ENCODE measurements at regions not wholly inside any gene's neighbourhood (a gene's known extent, or its start where the extent isn't known, plus 50 kb on each side); places are given as distances from the start of the nearest gene placed in this dataset.

DNA sequence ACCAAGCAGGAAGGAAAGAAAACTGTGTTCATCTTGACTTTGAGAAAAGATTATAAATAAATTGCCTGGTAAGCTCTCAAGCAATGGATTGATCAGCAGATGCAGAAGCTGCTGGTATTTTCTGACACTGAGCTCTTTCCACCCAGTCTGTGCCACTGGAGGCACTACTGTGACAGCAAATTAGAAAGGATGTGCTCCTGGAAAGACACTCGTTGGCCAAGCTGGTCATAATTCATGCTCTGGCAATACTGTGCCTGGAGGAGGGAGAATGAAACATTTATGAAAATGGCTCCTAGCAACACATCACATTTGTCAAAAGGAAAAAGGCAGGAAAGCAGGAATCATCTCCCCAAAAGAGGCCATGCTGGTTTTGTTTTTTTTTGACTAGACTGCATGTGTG, 84.2 kb downstream of the CAVIN4 start:
- DNase-seq (ENCODE audit: low read depth, low spot score), result no peak
- POLR2A ChIA-PET, result interaction anchor here (0.5 kb wide), 1 partner anchor 146 kb away, joined by 3 read pairs; no protein-coding TSS in a partner anchor
- CTCF ChIA-PET, result no interaction called here

DNA sequence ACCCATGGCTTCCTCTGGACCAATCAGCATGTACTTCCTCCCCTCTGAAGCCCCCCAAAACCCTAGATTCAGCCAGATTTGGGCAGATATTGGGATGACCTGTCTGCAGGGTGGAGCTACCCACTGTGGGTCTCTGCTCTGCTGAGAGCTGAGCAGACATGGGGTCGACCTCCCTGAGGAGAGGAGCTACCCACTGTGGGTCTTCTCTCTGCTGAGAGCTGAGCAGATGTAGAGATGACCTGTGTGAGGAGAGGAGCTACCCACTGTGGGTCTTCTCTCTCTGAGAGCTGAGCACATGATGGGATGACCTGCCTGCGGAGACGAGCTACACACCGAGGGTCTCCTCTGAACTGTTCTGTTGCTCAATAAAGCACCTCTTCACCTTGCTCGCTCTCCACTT, 89.6 kb downstream of the CAVIN4 start:
- POLR2A ChIA-PET, result no interaction called here
- no peak overlapping the region for H3K4me3 ChIP-seq (ENCODE audit: low read depth, low read length)
- CTCF ChIA-PET, result no interaction called here
- DNase-seq (ENCODE audit: low read depth, low spot score), result no peak
- TF ChIP-seq, protein P1, sequence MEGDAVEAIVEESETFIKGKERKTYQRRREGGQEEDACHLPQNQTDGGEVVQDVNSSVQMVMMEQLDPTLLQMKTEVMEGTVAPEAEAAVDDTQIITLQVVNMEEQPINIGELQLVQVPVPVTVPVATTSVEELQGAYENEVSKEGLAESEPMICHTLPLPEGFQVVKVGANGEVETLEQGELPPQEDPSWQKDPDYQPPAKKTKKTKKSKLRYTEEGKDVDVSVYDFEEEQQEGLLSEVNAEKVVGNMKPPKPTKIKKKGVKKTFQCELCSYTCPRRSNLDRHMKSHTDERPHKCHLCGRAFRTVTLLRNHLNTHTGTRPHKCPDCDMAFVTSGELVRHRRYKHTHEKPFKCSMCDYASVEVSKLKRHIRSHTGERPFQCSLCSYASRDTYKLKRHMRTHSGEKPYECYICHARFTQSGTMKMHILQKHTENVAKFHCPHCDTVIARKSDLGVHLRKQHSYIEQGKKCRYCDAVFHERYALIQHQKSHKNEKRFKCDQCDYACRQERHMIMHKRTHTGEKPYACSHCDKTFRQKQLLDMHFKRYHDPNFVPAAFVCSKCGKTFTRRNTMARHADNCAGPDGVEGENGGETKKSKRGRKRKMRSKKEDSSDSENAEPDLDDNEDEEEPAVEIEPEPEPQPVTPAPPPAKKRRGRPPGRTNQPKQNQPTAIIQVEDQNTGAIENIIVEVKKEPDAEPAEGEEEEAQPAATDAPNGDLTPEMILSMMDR (IDR thresholded peaks at IDR 0.05; ENCODE audit: insufficient read depth, low read length, missing control alignments), result no peak

More for the DNA sequence above, 84.2 kb downstream of the CAVIN4 start:
- no peak overlapping the region for H3K4me3 ChIP-seq (ENCODE audit: low read depth, low read length)
- TF ChIP-seq, protein P1 (IDR thresholded peaks at IDR 0.05; ENCODE audit: insufficient read depth, low read length, missing control alignments), result no peak

DNA sequence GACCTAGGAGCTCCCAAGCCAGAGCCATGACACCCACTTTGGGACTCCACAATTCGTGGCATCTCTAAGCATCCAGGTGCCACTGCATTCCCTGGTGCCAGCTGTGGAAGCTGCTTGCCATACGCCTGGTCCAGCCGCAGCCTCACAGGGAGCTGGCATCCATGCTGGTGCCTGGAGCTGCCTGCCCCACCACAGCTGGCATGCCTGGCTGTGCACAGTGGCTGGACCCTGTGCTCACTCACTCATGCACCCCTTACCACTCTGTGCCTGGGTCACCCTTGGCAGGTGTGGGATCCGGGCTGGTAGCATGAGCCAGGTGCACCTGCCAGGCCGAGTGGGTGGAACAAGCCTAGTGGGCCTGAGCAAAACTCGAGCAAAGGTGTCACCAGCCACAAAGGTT, 90.1 kb downstream of the CAVIN4 start:
- CTCF ChIA-PET, result no interaction called here
- no peak overlapping the region for H3K4me3 ChIP-seq (ENCODE audit: low read depth, low read length)
- TF ChIP-seq, protein P1 (IDR thresholded peaks at IDR 0.05; ENCODE audit: insufficient read depth, low read length, missing control alignments), result no peak
- no peak for DNase-seq (ENCODE audit: low read depth, low spot score)
- POLR2A ChIA-PET, result no interaction called here

DNA sequence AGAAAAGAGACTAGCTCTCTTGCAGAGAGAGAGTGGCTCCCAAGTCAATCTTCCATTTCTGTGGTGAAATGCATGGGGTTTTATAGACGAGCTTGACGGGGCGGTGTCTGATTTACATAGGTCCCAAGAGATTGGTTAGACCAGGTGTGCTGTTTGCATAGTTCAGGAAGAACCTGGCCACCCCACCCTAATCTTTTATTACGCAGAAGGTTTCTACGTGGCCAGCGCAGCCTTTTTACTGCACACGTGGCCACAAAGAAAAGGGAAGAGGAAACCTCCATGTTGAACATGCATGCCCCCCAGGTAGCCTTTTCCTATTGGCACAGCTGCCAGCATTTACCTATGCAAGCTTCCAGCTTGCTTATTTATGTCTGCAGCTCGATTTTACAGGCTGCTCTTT, 92.1 kb downstream of the CAVIN4 start:
- no peak for DNase-seq (ENCODE audit: low read depth, low spot score)
- no peak overlapping the region for H3K4me3 ChIP-seq (ENCODE audit: low read depth, low read length)
- POLR2A ChIA-PET, result no interaction called here
- TF ChIP-seq, protein P1 (IDR thresholded peaks at IDR 0.05; ENCODE audit: insufficient read depth, low read length, missing control alignments), result no peak
- CTCF ChIA-PET, result no interaction called here

DNA sequence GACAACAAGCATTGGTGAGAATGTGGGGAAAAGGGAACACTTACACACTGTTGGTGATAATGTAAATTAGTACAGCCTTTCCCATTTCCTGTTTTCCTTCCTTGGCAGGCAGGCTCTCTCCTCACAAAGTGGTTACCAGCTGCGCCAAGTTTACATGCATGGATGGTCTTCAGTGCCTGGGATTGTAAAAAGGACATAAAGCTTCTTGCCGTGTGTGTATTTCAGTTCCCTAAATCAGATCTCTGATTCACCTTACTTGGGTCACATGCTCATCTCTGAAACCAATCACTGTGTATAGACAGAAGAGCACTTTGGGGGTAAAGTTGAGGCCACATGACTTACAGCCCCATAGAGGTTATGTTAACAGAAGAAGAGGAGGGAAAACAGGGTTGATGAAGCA, 92.8 kb downstream of the CAVIN4 start:
- DNase-seq (ENCODE audit: low read depth, low spot score), result no peak
- TF ChIP-seq, protein P1 (IDR thresholded peaks at IDR 0.05; ENCODE audit: insufficient read depth, low read length, missing control alignments), result no peak
- POLR2A ChIA-PET, result no interaction called here
- CTCF ChIA-PET, result no interaction called here
- H3K4me3 ChIP-seq (ENCODE audit: low read depth, low read length), result no peak overlapping the region

DNA sequence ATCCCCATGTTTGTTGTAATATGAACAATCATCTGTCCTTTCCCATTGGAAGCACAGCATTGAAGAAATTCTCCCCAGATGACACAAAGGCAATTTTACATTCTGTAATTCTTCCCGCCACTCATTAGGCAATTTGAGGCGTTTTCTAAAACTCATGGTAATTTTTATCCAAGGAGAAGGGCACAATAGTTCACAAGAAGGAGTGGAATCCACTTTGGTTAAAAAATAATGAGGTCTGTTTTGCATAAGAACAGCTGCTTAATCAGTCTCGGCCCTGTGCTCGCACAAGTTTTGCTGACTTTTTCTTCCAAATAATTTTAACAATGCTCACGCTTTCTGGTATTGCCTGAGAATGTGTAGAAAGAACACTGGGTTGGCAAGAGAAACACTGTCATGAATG, 94.0 kb downstream of the CAVIN4 start:
- POLR2A ChIA-PET, result no interaction called here
- CTCF ChIA-PET, result interaction anchor here (0.9 kb wide), 1 partner anchor 72 kb away, joined by 4 read pairs; no protein-coding TSS in a partner anchor
- H3K4me3 ChIP-seq (ENCODE audit: low read depth, low read length), result no peak overlapping the region
- TF ChIP-seq, protein P1 (IDR thresholded peaks at IDR 0.05; ENCODE audit: insufficient read depth, low read length, missing control alignments), result no peak
- no peak for DNase-seq (ENCODE audit: low read depth, low spot score)

All from AG04449 (cell line).